Esophagus mucosa (tissue), 1 donor: ENCODE measurements at regions not wholly inside any gene's neighbourhood (a gene's known extent, or its start where the extent isn't known, plus 50 kb on each side); places are given as distances from the start of the nearest gene placed in this dataset.

Source experiments
- ATAC-seq: fragments of 200-7000 bp; cut with Tn5 transposase; one replicate; pipeline ENCODE4 v1.9.1; 2020
- donor health status: DM: yes; HTN: yes; CAD: no.

DNA sequence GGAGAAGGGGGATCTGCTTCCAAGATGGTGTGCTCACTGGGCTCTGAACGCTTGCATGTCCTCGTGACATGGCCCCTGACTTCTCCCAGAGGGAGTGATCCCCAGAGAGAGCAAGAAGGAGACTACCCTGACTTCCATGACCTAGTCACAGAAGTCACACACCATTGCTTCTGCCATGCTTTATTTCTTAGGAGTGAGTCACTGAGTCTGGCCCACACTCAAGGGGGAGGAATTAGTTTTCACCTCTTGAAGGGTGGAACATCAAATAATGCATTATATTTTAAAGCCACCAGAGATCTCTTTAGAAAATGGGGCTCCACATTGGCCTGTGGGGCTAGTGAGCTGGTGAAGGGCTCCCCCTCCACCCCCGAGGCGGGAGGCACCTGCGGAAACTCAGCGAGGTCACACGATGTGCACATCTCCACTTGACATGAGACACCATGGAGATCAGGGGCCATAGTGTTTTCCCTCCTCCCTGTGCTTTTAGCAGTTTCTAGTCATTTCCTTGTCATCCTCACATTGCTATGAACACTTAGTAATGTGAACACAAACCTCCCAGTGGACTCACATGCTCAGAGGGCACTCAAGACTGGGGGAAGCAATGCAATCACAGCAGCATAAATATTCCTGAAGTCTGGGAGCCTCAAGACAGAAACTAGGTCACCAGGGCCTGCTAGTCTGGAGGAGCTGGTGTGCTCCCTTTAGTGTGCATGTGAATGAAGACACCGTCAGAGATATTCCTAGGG, 87.4 kb upstream of the FZD10 start:
- ATAC-seq = peak; percentile 75

DNA sequence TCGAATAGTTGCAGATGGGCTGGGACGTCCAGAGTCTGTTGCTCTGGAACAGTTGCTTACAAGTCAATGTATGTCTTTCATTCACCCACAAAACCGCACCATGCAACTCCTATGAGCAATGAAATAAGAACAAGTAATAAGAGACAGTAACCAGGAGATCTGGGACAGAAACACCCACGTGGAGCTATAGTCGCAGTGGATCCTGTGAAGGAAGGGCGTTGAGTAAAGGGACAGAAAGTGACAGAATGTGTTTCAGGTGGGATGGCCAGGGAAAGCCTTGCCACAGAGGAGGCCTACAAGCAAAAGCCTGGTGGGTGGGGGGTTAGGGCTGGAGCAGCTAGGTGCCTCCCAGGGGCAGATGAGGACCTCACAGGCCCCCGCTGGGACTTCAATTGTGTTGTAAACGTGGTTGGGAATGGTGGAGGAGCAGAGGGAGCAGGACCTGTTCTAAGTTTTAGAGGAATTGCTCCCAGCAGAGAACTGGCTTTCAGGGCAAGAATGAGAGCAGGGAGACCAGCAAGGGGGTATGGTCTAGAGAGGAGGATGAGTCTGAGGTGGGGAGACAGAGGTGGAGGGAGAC, 86.7 kb upstream of the FZD10 start:
- no peak for ATAC-seq

- ATAC-seq = no peak
These were observed 86.1 kb upstream of the FZD10 start for GRCh38 chr12:130076126-130076525.

DNA sequence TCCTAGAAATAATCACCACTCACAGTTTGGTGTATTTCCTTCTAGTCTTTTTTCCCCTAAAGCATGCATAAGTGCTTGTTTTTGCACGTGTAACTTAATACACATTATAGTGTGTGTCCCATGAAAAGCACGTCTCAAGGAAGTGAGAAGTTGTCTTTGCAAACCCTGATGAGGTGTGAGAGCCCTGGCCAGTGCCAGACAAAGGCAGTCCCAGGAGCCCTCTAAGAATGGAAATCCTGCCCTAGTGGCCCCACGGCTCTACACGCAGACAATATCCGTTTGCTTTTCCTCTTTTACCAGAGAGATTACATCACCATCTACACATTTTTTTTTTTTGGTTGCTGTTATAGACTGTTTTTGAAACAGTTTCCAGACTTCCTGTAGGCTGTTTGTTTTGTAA, 85.5 kb upstream of the FZD10 start:
- ATAC-seq = no peak

DNA sequence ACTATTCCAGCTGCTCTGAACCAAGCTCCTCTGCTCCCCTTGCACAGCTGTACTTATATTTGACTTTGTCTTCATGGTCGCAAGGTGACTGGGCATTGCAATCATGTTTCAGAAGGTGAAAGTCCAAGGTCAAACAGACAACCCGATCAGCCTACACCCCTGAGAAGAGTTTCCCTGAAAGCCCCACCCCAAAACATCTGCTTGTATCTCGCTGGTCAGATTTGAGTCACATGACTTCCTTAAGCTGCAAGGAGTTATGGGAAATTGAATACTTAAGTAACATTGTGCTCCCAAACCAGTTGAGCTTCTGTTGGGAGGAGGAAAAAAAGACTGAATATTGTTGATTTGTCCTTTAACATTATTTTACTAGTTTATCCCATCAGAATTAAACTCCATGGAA, 83.4 kb upstream of the FZD10 start:
- ATAC-seq = no peak

DNA sequence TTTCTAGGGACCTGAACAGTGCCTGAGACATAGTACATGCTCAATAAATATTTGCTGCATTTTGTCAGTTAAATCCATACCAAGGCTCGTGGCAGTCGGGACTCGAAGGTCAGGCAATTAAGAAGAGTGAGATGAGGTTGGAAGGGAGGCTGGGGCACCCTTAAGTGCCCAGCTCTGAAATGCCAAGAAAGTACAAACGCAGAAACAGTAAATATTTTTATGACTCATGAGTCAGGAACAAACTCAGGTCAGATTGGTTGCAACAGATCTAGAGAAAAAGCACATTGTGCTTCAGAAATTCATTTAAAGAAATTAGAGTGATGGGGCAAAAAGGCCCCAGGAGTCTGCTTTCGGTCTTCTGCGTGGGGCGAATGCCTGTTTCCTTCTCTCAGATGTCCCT, 83.0 kb upstream of the FZD10 start:
- peak; percentile 47 for ATAC-seq

DNA sequence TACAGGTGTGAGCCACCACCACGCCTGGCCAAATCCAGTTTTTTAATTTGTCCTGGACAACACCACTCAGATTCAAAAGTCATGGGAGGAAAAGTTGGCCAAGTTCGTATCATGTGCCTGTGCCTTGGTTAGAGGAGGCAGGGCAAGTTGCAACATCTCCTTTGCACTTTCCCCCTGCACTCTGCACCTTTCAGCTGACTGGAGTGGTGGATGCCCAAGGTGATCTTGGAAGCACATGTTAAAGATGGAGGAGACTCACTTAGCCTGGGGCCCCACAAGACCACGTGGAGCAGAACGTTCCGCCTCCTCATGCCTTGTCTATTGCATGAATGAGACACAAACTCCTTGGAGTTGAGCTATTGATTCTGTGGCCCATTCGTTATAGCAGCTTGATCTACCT, 82.1 kb upstream of the FZD10 start:
- peak; percentile 62 for ATAC-seq

- ATAC-seq = no peak
These were observed 81.0 kb upstream of the FZD10 start for GRCh38 chr12:130081117-130081805.

DNA sequence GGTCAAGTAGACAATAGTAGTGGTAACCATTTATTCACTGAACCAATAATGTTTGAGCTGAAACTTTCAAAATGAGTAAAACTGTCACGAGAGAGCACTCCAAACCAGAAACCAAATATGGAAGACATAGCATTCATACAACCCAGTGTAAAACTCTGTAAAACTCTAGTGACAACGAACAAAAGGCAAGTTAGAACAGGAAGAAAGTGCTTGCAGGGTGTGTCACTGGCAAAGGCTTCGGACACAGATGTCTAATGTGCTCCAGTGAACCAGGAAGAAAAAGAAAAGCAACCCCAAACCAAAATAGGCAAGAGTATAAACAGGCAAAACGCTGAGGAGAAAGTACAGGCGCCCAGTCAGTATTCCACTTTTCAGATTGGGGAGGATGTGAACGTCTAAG, 79.3 kb upstream of the FZD10 start:
- ATAC-seq = peak; percentile 80

DNA sequence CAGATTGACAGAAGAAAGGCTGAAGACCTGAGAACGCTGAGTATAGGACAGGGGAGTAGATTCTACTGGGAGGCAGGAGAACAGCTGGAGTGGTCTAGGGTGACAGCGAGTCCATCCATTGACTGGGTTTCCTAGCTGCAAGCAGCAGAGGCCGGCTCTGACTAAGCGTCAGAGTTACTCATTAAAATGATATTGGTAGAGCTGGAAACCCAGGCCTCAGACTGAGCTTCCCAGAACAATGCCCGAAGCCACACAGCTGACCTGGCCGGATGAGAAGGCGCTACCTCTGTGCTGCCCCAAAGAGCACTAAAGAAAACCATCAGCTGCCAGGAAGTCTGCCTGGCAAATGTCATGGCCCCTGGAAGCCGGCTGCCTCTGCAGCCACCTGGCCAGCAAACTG, 78.5 kb upstream of the FZD10 start:
- ATAC-seq = peak; percentile 44

GRCh38 chr12:130084359-130084758, 77.9 kb upstream of the FZD10 start:
- ATAC-seq = no peak

- ATAC-seq = no peak
These were observed 76.0 kb upstream of the FZD10 start for GRCh38 chr12:130086248-130086647.

GRCh38 chr12:130086797-130087196, 75.5 kb upstream of the FZD10 start:
- ATAC-seq = no peak

- ATAC-seq = no peak
These were observed 75.0 kb upstream of the FZD10 start for GRCh38 chr12:130087222-130087621.

GRCh38 chr12:130088504-130088903, 73.8 kb upstream of the FZD10 start:
- no peak for ATAC-seq

DNA sequence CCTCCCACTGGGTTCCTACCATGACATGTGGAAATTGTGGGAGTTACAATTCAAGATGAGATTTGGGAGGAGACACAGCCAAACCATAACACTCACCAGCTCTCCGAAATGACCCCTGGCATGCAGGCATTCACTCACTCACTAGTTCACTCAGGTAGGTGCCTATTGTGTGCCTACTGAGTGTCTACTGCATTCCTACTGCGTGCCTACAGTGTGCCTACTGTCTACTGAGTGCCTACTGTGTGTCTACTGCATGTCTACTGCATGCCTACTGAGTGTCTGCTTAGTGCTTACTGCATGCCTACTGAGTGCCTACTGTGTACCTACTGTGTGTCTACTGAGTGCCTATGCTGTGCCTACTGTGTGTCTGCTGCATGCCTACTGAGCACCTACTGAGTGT, 71.7 kb upstream of the FZD10 start:
- no peak for ATAC-seq

DNA sequence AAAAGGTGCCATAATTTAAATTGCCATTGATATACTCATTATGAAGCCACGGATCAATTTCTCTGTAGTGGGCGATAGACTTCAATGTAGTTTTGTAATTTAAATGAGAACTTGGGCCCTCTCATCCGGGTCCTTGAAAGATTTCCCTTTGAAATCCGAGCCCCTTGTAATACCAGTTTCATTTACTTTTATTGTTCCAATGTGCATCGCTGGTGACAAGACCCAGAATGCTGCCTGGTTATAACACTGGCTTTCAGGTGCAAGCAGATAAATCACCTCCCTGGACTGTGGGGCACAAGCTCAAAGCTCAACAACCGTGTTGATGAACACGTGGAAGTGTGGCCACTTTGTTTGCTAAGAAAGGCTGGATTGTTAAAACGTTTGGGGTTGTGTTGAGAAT, 68.9 kb upstream of the FZD10 start:
- ATAC-seq = no peak

GRCh38 chr12:130097342-130097741, 64.9 kb upstream of the FZD10 start:
- no peak for ATAC-seq

DNA sequence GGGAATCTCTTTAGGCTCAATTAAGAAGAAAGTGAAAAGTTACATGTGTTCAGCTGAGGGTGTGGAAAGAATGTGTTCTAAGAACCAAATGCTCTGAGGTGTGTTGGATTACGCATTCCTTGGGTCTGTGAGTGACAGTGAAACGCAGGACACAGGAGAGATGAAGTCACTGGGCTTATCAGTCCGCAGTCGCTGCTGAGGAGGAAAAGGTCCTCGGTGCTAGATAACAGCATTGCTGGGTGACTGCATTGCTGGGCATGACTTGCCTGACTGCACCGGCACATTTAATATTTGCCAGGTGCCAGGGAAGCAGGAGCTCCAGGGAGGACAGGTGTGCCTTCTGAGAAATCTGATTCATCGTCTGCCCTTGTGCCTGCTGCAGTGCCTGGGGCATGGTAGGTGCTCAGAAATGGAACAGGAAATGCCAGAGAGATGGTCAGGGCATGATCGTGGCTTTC, 64.4 kb upstream of the FZD10 start:
- peak; percentile 98 for ATAC-seq

GRCh38 chr12:130098301-130099005, 63.8 kb upstream of the FZD10 start:
- no peak for ATAC-seq

DNA sequence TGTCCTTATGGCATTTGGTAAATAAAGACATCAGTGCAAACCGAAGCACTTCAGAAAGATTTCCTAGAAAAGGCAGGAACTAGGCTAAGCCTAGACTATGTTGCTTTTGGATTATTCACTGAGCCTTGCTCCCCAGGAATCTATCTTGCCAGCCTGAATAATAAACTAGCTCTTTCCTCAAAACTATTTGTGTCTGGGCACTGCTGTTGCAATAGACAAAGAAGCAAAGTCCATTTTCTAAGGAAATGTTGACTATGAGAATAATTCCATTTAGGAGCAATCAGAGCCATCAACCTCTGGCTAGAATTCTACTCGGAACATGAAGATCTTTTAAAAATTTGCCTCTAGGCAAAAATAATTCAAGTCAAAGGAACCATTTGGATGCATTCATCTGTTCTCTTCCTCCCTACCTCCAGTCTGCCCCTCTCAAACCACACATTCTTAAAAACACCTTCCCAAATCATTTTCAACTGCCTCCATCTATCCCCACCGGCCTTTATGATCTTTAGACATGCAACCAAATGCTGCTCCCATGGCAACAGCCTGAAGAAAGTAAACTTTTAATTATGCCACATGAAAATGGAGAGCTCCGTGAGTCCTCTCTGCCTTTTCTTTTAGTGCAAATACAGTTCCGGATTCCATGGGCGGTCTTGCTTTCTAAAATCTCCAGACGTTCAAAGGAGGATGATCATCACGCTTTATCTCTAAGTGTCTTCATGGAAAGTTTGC, 61.5 kb upstream of the FZD10 start:
- ATAC-seq = no peak

GRCh38 chr12:130101370-130101769, 60.9 kb upstream of the FZD10 start:
- ATAC-seq = no peak

DNA sequence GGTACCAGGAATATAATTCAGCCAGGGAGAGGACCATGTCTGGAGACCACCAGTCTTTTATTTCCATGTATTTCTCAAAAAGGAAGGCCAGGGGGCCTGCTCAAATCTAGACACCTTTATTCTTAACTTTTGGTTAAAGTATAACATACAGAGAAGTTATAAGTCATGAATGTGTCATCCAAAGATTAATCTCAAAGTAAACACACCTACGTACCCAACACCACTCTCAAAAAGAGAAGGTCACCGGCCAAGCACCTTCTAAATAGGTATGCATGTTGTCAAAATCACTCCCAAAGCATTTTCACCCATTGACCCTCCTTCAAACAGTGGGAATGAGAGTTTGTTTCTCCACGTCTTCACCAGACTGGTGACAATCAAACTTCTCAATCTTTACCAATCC, 60.0 kb upstream of the FZD10 start:
- no peak for ATAC-seq
